HL-60 (cell line): ENCODE measurements at regions not wholly inside any gene's neighbourhood (a gene's known extent, or its start where the extent isn't known, plus 50 kb on each side); places are given as distances from the start of the nearest gene placed in this dataset.

Source experiments
- CTCF ChIP-seq: IDR thresholded peaks from one replicate; pipeline ENCODE4 v1.5.1; 2011; ENCODE audit warnings: low read length, control low read depth, inconsistent platforms; ENCODE audit not compliant: insufficient read depth
- GABPA ChIP-seq: IDR thresholded peaks from 2 replicates; pipeline ENCODE4 v1.6.1; 2012; ENCODE audit warnings: low read depth
- POLR2AphosphoS5 ChIP-seq: IDR thresholded peaks from 2 replicates; pipeline ENCODE4 v1.6.1; 2012; ENCODE audit warnings: low read depth
- SPI1 ChIP-seq: IDR thresholded peaks from 2 replicates; pipeline ENCODE4 v1.6.1; 2012; ENCODE audit warnings: low read depth, mild to moderate bottlenecking, borderline replicate concordance
- TF ChIP-seq, protein P1 (sequence below): IDR thresholded peaks from 2 replicates; pipeline ENCODE4 v1.6.1; 2012; ENCODE audit warnings: low read depth; ENCODE audit not compliant: insufficient replicate concordance

GRCh38 chr16:8126313-8126712 is 464.0 kb downstream of the TMEM114 start:
- TF ChIP-seq CTCF (no peak), GABPA (no peak), SPI1 (no peak), POLR2AphosphoS5 (no peak)
- TF ChIP-seq, protein P1, sequence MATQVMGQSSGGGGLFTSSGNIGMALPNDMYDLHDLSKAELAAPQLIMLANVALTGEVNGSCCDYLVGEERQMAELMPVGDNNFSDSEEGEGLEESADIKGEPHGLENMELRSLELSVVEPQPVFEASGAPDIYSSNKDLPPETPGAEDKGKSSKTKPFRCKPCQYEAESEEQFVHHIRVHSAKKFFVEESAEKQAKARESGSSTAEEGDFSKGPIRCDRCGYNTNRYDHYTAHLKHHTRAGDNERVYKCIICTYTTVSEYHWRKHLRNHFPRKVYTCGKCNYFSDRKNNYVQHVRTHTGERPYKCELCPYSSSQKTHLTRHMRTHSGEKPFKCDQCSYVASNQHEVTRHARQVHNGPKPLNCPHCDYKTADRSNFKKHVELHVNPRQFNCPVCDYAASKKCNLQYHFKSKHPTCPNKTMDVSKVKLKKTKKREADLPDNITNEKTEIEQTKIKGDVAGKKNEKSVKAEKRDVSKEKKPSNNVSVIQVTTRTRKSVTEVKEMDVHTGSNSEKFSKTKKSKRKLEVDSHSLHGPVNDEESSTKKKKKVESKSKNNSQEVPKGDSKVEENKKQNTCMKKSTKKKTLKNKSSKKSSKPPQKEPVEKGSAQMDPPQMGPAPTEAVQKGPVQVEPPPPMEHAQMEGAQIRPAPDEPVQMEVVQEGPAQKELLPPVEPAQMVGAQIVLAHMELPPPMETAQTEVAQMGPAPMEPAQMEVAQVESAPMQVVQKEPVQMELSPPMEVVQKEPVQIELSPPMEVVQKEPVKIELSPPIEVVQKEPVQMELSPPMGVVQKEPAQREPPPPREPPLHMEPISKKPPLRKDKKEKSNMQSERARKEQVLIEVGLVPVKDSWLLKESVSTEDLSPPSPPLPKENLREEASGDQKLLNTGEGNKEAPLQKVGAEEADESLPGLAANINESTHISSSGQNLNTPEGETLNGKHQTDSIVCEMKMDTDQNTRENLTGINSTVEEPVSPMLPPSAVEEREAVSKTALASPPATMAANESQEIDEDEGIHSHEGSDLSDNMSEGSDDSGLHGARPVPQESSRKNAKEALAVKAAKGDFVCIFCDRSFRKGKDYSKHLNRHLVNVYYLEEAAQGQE, result no peak
